GM12874 (cell line): ENCODE measurements at regions not wholly inside any gene's neighbourhood (a gene's known extent, or its start where the extent isn't known, plus 50 kb on each side); places are given as distances from the start of the nearest gene placed in this dataset.

Source experiments
- TF ChIP-seq, protein P1 (sequence below): IDR thresholded peaks from 2 replicates; pipeline ENCODE4 v1.5.1; 2011; ENCODE audit warnings: low read depth, mild to moderate bottlenecking, control low read depth, low read length, moderate library complexity; ENCODE audit not compliant: insufficient read depth

DNA sequence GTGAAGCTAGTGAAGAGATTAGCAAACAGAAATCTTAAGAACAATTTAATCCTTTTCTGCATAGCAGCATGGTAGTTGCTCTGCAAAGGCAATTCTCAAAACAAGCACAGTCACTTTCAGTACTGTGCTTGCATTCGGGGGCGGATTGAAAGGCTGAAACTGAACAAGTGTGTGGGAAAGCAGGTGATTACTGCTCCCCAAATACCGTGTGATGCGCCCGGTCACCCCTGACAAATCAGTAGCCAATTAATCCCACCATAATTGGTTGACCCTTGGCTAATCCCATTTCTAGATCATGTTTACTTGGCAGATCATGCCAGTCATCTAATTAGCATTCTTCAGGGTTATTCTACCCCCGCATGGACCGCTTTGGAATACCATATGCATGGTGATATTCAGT lies 76.5 kb upstream of the ADRB1 start:
- TF ChIP-seq, protein P1, sequence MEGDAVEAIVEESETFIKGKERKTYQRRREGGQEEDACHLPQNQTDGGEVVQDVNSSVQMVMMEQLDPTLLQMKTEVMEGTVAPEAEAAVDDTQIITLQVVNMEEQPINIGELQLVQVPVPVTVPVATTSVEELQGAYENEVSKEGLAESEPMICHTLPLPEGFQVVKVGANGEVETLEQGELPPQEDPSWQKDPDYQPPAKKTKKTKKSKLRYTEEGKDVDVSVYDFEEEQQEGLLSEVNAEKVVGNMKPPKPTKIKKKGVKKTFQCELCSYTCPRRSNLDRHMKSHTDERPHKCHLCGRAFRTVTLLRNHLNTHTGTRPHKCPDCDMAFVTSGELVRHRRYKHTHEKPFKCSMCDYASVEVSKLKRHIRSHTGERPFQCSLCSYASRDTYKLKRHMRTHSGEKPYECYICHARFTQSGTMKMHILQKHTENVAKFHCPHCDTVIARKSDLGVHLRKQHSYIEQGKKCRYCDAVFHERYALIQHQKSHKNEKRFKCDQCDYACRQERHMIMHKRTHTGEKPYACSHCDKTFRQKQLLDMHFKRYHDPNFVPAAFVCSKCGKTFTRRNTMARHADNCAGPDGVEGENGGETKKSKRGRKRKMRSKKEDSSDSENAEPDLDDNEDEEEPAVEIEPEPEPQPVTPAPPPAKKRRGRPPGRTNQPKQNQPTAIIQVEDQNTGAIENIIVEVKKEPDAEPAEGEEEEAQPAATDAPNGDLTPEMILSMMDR: no peak

GRCh38 chr10:113970641-113971040 lies 73.0 kb upstream of the ADRB1 start:
- TF ChIP-seq, protein P1: no peak

- TF ChIP-seq, protein P1: no peak
These were observed 72.2 kb upstream of the ADRB1 start for GRCh38 chr10:113971349-113971973.

DNA sequence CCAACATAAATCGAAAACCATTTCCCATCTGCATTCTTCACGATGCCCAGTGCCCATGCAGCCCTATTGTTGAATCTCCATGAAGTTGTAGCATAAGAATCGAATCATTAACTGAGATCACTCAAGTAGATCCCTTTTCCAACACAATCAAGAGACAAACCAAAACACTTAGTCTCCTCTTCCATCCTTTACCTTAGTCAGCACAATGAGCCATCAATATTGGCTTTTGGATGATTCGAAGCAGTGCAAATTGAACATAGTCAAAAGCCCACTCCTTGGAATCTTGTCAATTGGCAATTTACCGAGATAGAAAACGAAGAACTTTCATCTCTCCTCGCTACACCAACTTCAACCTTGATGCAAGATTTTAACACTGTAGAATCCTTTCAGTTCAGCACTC lies 66.5 kb upstream of the ADRB1 start:
- TF ChIP-seq, protein P1: no peak

DNA sequence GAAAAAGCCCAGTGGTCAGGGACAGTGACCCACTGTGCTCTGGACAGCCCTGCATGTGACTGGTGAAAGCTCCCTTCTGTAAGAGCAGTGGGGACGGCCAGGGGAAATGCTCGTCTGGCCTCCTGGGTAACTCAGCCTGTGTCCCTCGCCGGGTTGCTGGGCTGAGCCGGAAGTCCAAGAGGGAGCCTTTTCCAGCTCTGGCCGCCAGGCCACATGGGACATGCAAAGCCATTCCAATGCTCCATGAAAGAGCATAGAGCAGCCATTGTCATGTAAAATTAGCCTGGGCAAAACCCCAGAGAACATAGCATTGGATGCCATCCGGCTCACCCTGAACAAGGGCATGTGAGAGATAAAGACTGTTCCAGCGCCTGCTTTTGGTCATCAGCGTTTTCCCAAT lies 64.9 kb upstream of the ADRB1 start:
- TF ChIP-seq, protein P1: no peak

DNA sequence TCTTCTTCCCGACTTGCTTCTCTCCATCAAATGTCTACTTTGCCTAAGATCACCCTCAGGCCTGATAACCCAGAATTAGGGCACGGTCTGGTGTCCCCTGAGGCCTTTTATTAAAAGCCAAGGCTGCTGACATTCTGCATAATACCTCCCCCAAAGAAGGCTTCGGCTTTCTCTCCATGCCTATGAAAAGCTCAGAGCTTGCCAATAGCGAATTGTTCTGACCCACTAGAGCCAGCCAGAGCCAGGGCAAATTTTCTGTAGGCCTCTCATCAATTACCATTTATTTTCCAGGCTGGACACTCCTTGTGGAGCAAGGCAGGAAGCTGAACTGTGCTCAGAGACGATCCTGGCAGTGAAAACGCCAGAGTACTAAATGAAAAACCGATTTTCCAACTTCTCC lies 64.3 kb upstream of the ADRB1 start:
- TF ChIP-seq, protein P1: no peak

DNA sequence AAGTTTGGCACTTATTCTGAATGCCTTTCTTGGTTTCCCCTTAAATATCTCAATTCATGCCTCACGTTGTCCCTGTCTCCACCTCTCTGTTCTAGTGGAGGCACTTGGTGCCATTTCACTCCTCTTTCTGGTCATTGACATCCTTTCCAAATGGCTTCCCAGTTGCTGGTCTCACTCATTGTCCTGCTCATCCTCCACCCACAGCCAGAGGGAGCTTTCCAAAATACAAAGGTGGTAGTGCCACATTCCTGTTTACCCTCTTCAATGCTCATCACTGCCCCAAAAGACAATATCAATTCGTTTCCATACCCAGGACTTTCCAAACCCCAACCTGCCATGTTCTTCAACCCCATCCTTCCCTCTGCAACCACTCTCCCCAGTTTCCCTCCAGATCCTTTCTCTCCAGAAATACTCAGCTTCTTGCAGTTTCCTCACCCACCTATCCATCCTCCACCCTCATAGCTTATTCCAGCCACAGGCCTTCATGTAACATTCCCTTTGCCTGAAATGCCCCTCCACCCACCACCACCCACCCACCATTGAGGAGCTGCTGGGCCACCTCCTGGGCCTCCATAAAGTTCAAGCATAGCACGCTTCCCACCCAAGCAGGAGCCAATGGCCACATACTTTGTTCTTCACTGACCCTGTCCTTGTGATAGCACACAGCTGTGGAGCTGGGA lies 63.1 kb upstream of the ADRB1 start:
- TF ChIP-seq, protein P1: 0 out of 2 replicates have a peak, but pooled peaks have one; percentile 6
